H1 (cell line): ENCODE measurements at regions not wholly inside any gene's neighbourhood (a gene's known extent, or its start where the extent isn't known, plus 50 kb on each side); places are given as distances from the start of the nearest gene placed in this dataset.

Experiments used
- CTCF ChIA-PET: fragments of 300-600 bp; sonication (Branson Sonifier 250); formaldehyde crosslinking; loops from one replicate; lab custom pipeline; 2021; ENCODE audit not compliant: partially characterized antibody; lab: Charles Lee
- POLR2A ChIA-PET: fragments of 300-600 bp; sonication (Branson Sonifier 250); formaldehyde crosslinking; loops from one replicate; lab custom pipeline; 2021; ENCODE audit warnings: inconsistent platforms; ENCODE audit not compliant: partially characterized antibody; lab: Charles Lee
- DNase-seq, 2 experiments: peaks; one replicate each; pipeline versions ENCODE4 v3.0.0 to v3.0.0-alpha.2; 2010 to 2022; ENCODE audit warnings: low spot score in 2 of 2, low read depth in 1 of 2, mixed read lengths in 1 of 2
- FAIRE-seq: peaks from 2 replicates; lab custom pipeline; 2011; peaks lifted over from hg19 to GRCh38; lab: Jason Lieb, UNC
- H2AFZ ChIP-seq: 2 replicates; pipeline ENCODE4 v1.8.1; 2012; ENCODE audit warnings: low read length, inconsistent platforms
- H2AK5ac ChIP-seq: 2 replicates; pipeline ENCODE4 v1.6.1; 2013; ENCODE audit warnings: low read depth, low read length
- H2BK120ac ChIP-seq: replicated peaks from 2 replicates; pipeline ENCODE3; 2013; ENCODE audit warnings: low read depth, low read length, inconsistent platforms
- H2BK12ac ChIP-seq: 2 replicates; pipeline ENCODE4 v1.6.1; 2013; ENCODE audit warnings: low read depth, low read length
- H2BK15ac ChIP-seq: 2 replicates; pipeline ENCODE4 v1.6.1; 2013; ENCODE audit warnings: low read length
- H2BK20ac ChIP-seq: 2 replicates; pipeline ENCODE4 v1.6.1; 2013; ENCODE audit warnings: low read length
- H2BK5ac ChIP-seq: 2 replicates; pipeline ENCODE4 v1.6.1; 2013; ENCODE audit warnings: low read depth, low read length
- H3K14ac ChIP-seq: 2 replicates; pipeline ENCODE4 v1.6.1; 2013; ENCODE audit warnings: inconsistent platforms; ENCODE audit not compliant: insufficient read length
- H3K18ac ChIP-seq: 2 replicates; pipeline ENCODE4 v1.6.1; 2013; ENCODE audit warnings: low read length; ENCODE audit errors: extremely low read depth
- H3K23ac ChIP-seq: 2 replicates; pipeline ENCODE4 v1.6.1; 2013; ENCODE audit warnings: inconsistent platforms; ENCODE audit not compliant: insufficient read length
- H3K23me2 ChIP-seq: 2 replicates; pipeline ENCODE4 v1.6.1; 2013; ENCODE audit warnings: low read depth, low read length
- H3K27ac ChIP-seq: 2 replicates; pipeline ENCODE4 v1.6.1; 2011; ENCODE audit warnings: low read depth, low read length, inconsistent platforms
- H3K27me3 ChIP-seq, 4 experiments: replicated peaks in 1 of 4; 1 replicate in 1 of 4; 2 replicates in 3 of 4; pipeline versions ENCODE4 v1.6.1 to v1.8.1; 2011 to 2013; ENCODE audit warnings: low read length in 3 of 4, mild to moderate bottlenecking in 3 of 4, inconsistent platforms in 2 of 4, mixed read lengths in 2 of 4, moderate library complexity in 1 of 4; ENCODE audit not compliant: control insufficient read depth in 3 of 4, insufficient read depth in 3 of 4; ENCODE audit errors: extremely low read depth in 1 of 4
- H3K36me3 ChIP-seq, 4 experiments: 2 replicates each; pipeline versions ENCODE4 v1.6.1 to v1.8.1; 2011 to 2013; ENCODE audit warnings: mild to moderate bottlenecking in 4 of 4, low read length in 3 of 4, moderate library complexity in 2 of 4, control low read depth in 1 of 4, inconsistent platforms in 1 of 4; ENCODE audit not compliant: insufficient read depth in 4 of 4, control insufficient read depth in 2 of 4
- H3K4ac ChIP-seq: replicated peaks from 2 replicates; pipeline ENCODE3; 2013; ENCODE audit warnings: low read length, low read depth, mixed read lengths, inconsistent platforms; ENCODE audit not compliant: insufficient read length
- H3K4me1 ChIP-seq, 4 experiments: replicated peaks in 1 of 4; 1 replicate in 1 of 4; 2 replicates in 3 of 4; pipeline versions ENCODE4 v1.6.1 to v1.8.1; 2011 to 2013; ENCODE audit warnings: low read length in 3 of 4, inconsistent platforms in 2 of 4, mixed read lengths in 1 of 4; ENCODE audit not compliant: insufficient read depth in 4 of 4, control insufficient read depth in 3 of 4
- H3K4me2 ChIP-seq, 2 experiments: 2 replicates each; pipeline versions ENCODE4 v1.6.1 to v1.8.1; 2011 to 2013; ENCODE audit warnings: low read depth in 2 of 2, low read length in 2 of 2, control low read depth in 1 of 2, inconsistent platforms in 1 of 2, mild to moderate bottlenecking in 1 of 2; ENCODE audit not compliant: insufficient read depth in 1 of 2
- H3K4me3 ChIP-seq, 4 experiments: fragments of 200-600, 300-600 bp in 1 of 4; sonication (generic), shearing (Covaris generic), sonication (Bioruptor Twin) in 1 of 4; 2 replicates each; pipeline versions ENCODE4 v1.5.1 to v1.8.1; 2011 to 2016; ENCODE audit warnings: low read length in 4 of 4, low read depth in 3 of 4, control low read depth in 2 of 4, inconsistent platforms in 2 of 4, mild to moderate bottlenecking in 2 of 4, mixed read lengths in 1 of 4, moderate library complexity in 1 of 4; ENCODE audit not compliant: insufficient read depth in 2 of 4; ENCODE audit errors: extremely low read depth in 1 of 4
- H3K56ac ChIP-seq: replicated peaks from 2 replicates; pipeline ENCODE3; 2013; ENCODE audit warnings: low read depth, mild to moderate bottlenecking, mixed read lengths, low read length, inconsistent platforms; ENCODE audit not compliant: insufficient read length
- H3K79me1 ChIP-seq: 2 replicates; pipeline ENCODE4 v1.6.1; 2013; ENCODE audit warnings: low read depth, low read length, control low read depth
- H3K79me2 ChIP-seq, 2 experiments: 2 replicates each; pipeline versions ENCODE4 v1.6.1 to v1.8.1; 2012 to 2013; ENCODE audit warnings: low read length in 2 of 2, mild to moderate bottlenecking in 2 of 2, inconsistent platforms in 1 of 2; ENCODE audit not compliant: insufficient read depth in 2 of 2, control insufficient read depth in 1 of 2
- H3K9ac ChIP-seq, 4 experiments: replicated peaks in 1 of 4; 1 replicate in 1 of 4; 2 replicates in 3 of 4; pipeline versions ENCODE4 v1.6.1 to v1.8.1; 2011 to 2013; ENCODE audit warnings: low read depth in 3 of 4, low read length in 3 of 4, control low read depth in 2 of 4, mild to moderate bottlenecking in 2 of 4, moderate library complexity in 2 of 4, inconsistent platforms in 1 of 4; ENCODE audit errors: extremely low read depth in 1 of 4
- H3K9me3 ChIP-seq, 2 experiments: 2 replicates each; pipeline versions ENCODE4 v1.6.1 to v1.8.1; 2012 to 2013; ENCODE audit warnings: mild to moderate bottlenecking in 2 of 2, moderate library complexity in 2 of 2, control low read depth in 1 of 2, inconsistent platforms in 1 of 2, low read depth in 1 of 2, low read length in 1 of 2, mixed read lengths in 1 of 2; ENCODE audit not compliant: insufficient read depth in 2 of 2
- H4K20me1 ChIP-seq, 2 experiments: replicated peaks in 1 of 2; 2 replicates each; pipeline versions ENCODE3 to v1.8.1; 2011 to 2013; ENCODE audit warnings: inconsistent platforms in 2 of 2, low read length in 2 of 2, mild to moderate bottlenecking in 1 of 2; ENCODE audit not compliant: insufficient read depth in 2 of 2, control insufficient read depth in 1 of 2
- H4K5ac ChIP-seq: 2 replicates; pipeline ENCODE4 v1.6.1; 2013; ENCODE audit warnings: low read length, low read depth, mixed read lengths, inconsistent platforms; ENCODE audit not compliant: insufficient read length
- H4K8ac ChIP-seq: 2 replicates; pipeline ENCODE4 v1.8.0; 2013; ENCODE audit warnings: mild to moderate bottlenecking, moderate library complexity, low read length, inconsistent platforms; ENCODE audit not compliant: insufficient read depth; ENCODE audit errors: extremely low read depth
- H4K91ac ChIP-seq: replicated peaks from 2 replicates; pipeline ENCODE3; 2013; ENCODE audit warnings: low read length, mixed read lengths, inconsistent platforms; ENCODE audit not compliant: insufficient read length
- BACH1 ChIP-seq: IDR thresholded peaks from 2 replicates; pipeline ENCODE4 v1.6.1; 2012; ENCODE audit warnings: low read length, improper control_type of control experiment
- BCL11A ChIP-seq, 2 experiments: IDR thresholded peaks; one replicate each; pipeline ENCODE4 v1.6.1; 2011; ENCODE audit warnings: low read depth in 2 of 2, low read length in 2 of 2, mild to moderate bottlenecking in 2 of 2
- CBX5 ChIP-seq: fragments of 300-800, 300-1000 bp; sonication (generic); IDR thresholded peaks from 2 replicates; pipeline ENCODE4 v1.7.1; 2016; ENCODE audit warnings: antibody characterized with exemption, low read length, low read depth
- CBX8 ChIP-seq: fragments of 300-800, 300-1000 bp; sonication (generic); IDR thresholded peaks from 2 replicates; pipeline ENCODE4 v1.7.1; 2016; ENCODE audit warnings: low read depth, low read length, borderline replicate concordance
- CEBPB ChIP-seq: IDR thresholded peaks from 2 replicates; pipeline ENCODE4 v1.6.1; 2012; ENCODE audit warnings: low read depth, low read length
- CREB1 ChIP-seq: IDR thresholded peaks from 2 replicates; pipeline ENCODE4 v1.6.1; 2012; ENCODE audit warnings: inconsistent platforms
- CTBP2 ChIP-seq: IDR thresholded peaks from 2 replicates; pipeline ENCODE4 v1.7.0; 2011; ENCODE audit warnings: borderline replicate concordance, mild to moderate bottlenecking, moderate library complexity, mixed read lengths, low read length; ENCODE audit not compliant: insufficient read depth, insufficient read length
- JUND ChIP-seq: IDR thresholded peaks from 2 replicates; pipeline ENCODE4 v1.6.1; 2011; ENCODE audit warnings: mild to moderate bottlenecking, improper control_type of control experiment, low read length
- KDM1A ChIP-seq: fragments of 200-600, 300-600 bp; sonication (generic); IDR thresholded peaks from 2 replicates; pipeline ENCODE4 v1.7.1; 2016; ENCODE audit warnings: mild to moderate bottlenecking, low read length, borderline replicate concordance
- NRF1 ChIP-seq: IDR thresholded peaks from 2 replicates; pipeline ENCODE4 v1.6.1; 2011; ENCODE audit warnings: mild to moderate bottlenecking, low read depth, low read length, improper control_type of control experiment
- SP4 ChIP-seq: IDR thresholded peaks from 2 replicates; pipeline ENCODE4 v1.6.1; 2012; ENCODE audit warnings: low read length, inconsistent platforms
- TAF1 ChIP-seq: IDR thresholded peaks from 2 replicates; pipeline ENCODE4 v1.6.1; 2011; ENCODE audit warnings: mild to moderate bottlenecking, low read depth, low read length
- TAF7 ChIP-seq: optimal IDR thresholded peaks from 2 replicates; pipeline ENCODE3; 2011; ENCODE audit warnings: low read depth, mild to moderate bottlenecking, inconsistent platforms, low read length, moderate library complexity, borderline replicate concordance
- TCF12 ChIP-seq: IDR thresholded peaks from 2 replicates; pipeline ENCODE4 v1.6.1; 2011; ENCODE audit warnings: low read depth, mild to moderate bottlenecking, low read length
- WGBS, 2 experiments: shearing (Covaris generic) in 1 of 2; methylation state at CpG; one replicate each; pipeline versions ENCODE4 v1.1.6 to v1.1.7; 2013 to 2015; ENCODE audit warnings: low lambda C conversion rate in 2 of 2, mixed read lengths in 2 of 2, inconsistent platforms in 1 of 2, low coverage in 1 of 2, missing lambda C conversion rate in 1 of 2; ENCODE audit not compliant: insufficient replicate concordance in 2 of 2, insufficient coverage in 1 of 2, insufficient read length in 1 of 2; ENCODE audit errors: extremely low coverage in 1 of 2, missing lambda C conversion rate in 1 of 2; 5-methylcytosine and 5-hydroxymethylcytosine counted together

GRCh38 chr3:187902041-187902471, 156.8 kb upstream of the BCL6 start:
- H3K4me3 ChIP-seq = no peak overlapping the region
- no peak overlapping the region for H3K56ac ChIP-seq
- TF ChIP-seq SP4 (no peak), KDM1A (no peak), TAF7 (no peak), CEBPB (no peak), CREB1 (no peak), CBX5 (no peak), NRF1 (no peak), BCL11A (IDR thresholded peaks at IDR 0.05; ENCODE audit: low read depth in 2 of 2, low read length in 2 of 2) (no peak), JUND (no peak), BACH1 (no peak), CTBP2 (no peak), CBX8 (no peak), TAF1 (no peak), TCF12 (no peak)
- H3K27me3 ChIP-seq = no peaks in the 10 kb centered on the region
- H3K4me1 ChIP-seq = peaks cover 0 to 8% (median 8%) of the 10 kb centered on the region in 4 experiments; a peak in 6 of 7 replicates
- H3K27ac ChIP-seq = no peak overlapping the region
- no peaks in the 10 kb centered on the region for H3K79me2 ChIP-seq
- no peak overlapping the region for H2BK120ac ChIP-seq
- H3K36me3 ChIP-seq = no peaks in the 10 kb centered on the region
- no peak overlapping the region for H2AFZ ChIP-seq
- no peak overlapping the region for H4K91ac ChIP-seq
- H2BK5ac ChIP-seq = no peak overlapping the region
- H3K23me2 ChIP-seq = no peaks in the 10 kb centered on the region
- H3K4me2 ChIP-seq = no peak overlapping the region
- no peak overlapping the region for H3K14ac ChIP-seq
- H3K79me1 ChIP-seq = no peaks in the 10 kb centered on the region
- no peak overlapping the region for H2AK5ac ChIP-seq
- ChIA-PET CTCF (no interaction called here), POLR2A (no interaction called here)
- no peak overlapping the region for H3K23ac ChIP-seq
- peaks cover 0 to 3% of the 10 kb centered on the region in 2 experiments; a peak in 1 of 4 replicates for H3K9me3 ChIP-seq
- H3K4ac ChIP-seq = no peak overlapping the region
- peak overlapping the region; percentile 68 for H2BK20ac ChIP-seq
- no peak overlapping the region for H3K9ac ChIP-seq
- no peak for DNase-seq
- H4K5ac ChIP-seq = no peak overlapping the region
- H3K18ac ChIP-seq = no peak overlapping the region; the same call in 1 of the 2 replicates
- H4K20me1 ChIP-seq = no peaks in the 10 kb centered on the region
- 97% methylated on average over 14 of the region's 14 CpGs; no CpG with 5 or more reads in 1 of the 2 experiments for WGBS, 2 experiments
- FAIRE-seq = no peak
- H4K8ac ChIP-seq = no peak overlapping the region
- no peak overlapping the region for H2BK15ac ChIP-seq
- H2BK12ac ChIP-seq = peak overlapping the region; percentile 13; the same call in 1 of the 2 replicates
